Astrocyte of the hippocampus (primary cell): ENCODE measurements at regions not wholly inside any gene's neighbourhood (a gene's known extent, or its start where the extent isn't known, plus 50 kb on each side); places are given as distances from the start of the nearest gene placed in this dataset.

Source experiments
- DNase-seq: peaks from one replicate; pipeline ENCODE4 v3.0.0; 2011; ENCODE audit warnings: low read depth, low spot score

DNA sequence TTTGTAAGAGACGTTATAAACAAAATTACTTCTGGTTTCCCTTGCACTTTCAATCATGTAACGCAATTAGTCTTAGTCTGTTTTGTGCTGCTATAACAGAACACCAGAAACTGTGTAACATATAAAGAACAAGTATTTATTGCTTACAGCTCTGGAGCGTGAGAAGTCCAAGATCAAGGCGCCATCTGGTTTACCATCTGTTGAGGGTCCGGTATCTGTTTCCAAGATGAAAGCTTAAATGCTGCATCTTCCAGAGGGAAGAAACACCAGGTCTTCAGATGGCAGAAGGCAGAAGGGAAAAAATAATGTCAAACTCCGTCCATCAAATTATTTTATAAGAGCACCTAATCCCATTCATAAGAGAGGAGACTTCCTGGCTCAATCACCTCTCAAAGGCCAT, 474.1 kb downstream of the PDGFC start:
- DNase-seq, result no peak

GRCh38 chr4:156496797-156497196, 474.8 kb downstream of the PDGFC start:
- DNase-seq, result peak; percentile 28

GRCh38 chr4:156495836-156496235, 475.8 kb downstream of the PDGFC start:
- DNase-seq, result no peak

GRCh38 chr4:156495091-156495490, 476.5 kb downstream of the PDGFC start:
- DNase-seq, result peak; percentile 35

- peak; percentile 28 for DNase-seq
Measured at GRCh38 chr4:156493858-156494257, 477.7 kb downstream of the PDGFC start.

DNA sequence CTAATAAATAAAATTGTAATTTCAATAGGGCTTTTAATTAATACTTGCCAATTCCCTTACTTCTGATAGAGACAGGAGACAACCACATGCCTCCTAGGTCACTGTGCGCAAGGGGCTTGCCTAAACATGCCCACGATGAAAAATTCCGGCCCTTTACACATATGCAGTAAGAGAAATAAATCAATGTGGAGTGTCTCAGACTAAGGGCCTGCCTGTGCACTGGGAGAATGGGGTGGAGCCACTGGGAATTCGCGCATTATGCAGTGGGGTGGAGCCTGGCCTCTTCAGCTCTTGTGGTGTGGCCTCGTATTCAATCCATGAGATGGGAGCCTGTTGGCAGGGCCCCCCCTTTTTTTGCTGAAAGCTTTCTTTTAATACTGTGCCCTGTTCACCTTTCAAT, 484.5 kb downstream of the PDGFC start:
- DNase-seq, result no peak

- no peak for DNase-seq
Measured at GRCh38 chr4:156481845-156482244, 489.8 kb downstream of the PDGFC start.

- DNase-seq, result no peak
Measured at GRCh38 chr4:156477636-156478035, 494.0 kb downstream of the PDGFC start.

DNA sequence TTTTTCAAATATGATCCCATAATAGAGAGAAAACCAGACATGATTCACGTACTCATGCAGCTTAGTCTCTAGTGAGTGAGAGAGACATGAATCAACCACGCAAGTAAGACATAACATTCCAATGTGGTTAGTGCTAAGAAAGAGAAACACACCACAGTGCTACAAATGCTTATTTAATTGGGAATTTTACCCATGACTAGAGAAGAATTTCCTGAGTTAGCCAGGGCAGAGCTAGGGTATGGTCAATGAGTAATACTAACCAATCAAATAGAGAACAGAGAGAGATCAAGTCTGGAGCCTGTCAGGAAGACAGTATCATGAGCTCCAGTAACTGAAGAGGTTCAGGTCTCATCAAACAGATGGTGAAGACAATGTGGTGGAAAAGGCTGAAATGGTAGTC, 495.2 kb downstream of the PDGFC start:
- peak; percentile 93 for DNase-seq

- peak; percentile 73 for DNase-seq
Measured at GRCh38 chr4:156475322-156475721, 496.3 kb downstream of the PDGFC start.

- DNase-seq, result no peak
Measured at GRCh38 chr4:156473151-156473550, 498.4 kb downstream of the PDGFC start.

- no peak for DNase-seq
Measured at GRCh38 chr4:156472624-156473023, 499.0 kb downstream of the PDGFC start.

- no peak for DNase-seq
Measured at GRCh38 chr4:156459584-156459983, 505.9 kb upstream of the CTSO start.

- no peak for DNase-seq
Measured at GRCh38 chr4:156456830-156457229, 503.2 kb upstream of the CTSO start.

DNA sequence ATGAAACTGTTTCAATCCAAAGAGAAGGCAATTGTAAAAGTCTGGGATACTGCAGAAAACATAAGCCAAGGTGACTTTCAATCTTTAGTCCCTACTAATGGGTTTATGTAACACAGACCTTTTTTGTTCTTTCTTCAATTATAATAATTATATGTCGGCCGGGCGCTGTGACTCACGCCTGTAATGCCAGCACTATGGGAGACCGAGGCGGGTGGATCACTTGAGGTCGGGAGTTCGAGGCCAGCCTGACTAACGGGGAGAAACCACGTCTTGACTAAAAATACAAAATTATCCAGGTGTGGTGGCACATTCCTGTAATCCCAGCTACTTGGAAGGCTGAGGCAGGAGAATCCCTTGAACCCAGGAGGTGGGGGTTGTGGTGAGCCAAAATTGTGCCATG, 489.8 kb upstream of the CTSO start:
- DNase-seq, result no peak

DNA sequence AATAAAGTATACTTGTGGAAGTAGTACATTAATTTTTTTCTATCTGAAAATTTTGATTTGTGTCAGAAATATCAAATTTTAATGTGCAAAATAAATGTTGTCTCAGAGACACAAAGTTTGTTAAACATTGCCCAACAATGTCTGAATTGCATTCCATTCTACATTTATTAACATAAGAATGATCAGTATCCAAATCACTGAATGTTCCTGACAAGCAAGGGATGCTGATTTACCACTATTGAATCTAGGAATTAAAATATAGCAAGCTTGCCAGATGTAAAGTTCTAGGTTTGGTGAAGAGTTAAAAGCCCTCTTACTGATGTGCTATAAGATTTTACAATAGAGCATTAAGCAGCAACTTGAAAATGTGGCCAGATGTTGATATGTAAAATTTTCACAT, 489.2 kb upstream of the CTSO start:
- peak; percentile 28 for DNase-seq

GRCh38 chr4:156439576-156440200, 486.0 kb upstream of the CTSO start:
- DNase-seq, result no peak

GRCh38 chr4:156437666-156438065, 484.0 kb upstream of the CTSO start:
- no peak for DNase-seq

- DNase-seq, result no peak
Measured at GRCh38 chr4:156422576-156422975, 468.9 kb upstream of the CTSO start.

DNA sequence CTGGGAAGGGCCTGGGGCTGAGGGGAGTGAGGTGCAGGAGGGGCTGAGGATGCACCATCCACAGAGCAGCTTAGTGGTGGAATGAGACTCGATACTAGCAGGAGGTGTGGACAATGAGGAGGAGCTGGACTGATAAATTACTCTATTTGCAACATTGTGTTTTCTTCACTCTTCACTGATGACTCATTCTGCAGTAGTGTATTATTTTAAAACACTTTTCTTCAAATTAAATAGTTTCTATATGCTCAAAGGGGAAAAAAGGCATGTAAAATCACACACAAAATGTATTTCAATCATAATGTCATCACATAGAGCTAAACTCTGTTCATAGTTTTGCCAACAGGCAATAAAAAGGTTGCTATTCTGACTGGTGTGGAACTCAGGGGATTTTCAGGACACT, 467.0 kb upstream of the CTSO start:
- DNase-seq, result no peak

- DNase-seq, result no peak
Measured at GRCh38 chr4:156419080-156419685, 465.5 kb upstream of the CTSO start.

DNA sequence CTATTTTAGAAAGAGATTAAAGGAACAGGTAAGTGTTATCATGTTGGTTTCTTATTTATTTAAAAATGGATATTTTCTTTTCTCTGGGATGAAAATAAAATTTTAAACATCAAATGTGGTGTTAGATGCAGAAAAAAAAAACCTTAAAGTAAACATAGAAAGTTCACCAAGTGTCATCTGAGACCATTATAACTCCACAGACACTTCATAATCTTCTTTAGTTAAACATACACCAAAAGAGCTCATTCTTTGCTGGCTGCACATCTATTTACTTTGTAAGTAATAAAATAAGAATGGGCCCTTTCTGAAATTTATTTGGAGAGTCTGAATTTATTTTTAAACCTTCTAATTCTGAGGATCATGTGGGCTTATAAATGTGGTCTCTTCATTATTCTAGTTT, 460.7 kb upstream of the CTSO start:
- no peak for DNase-seq

DNA sequence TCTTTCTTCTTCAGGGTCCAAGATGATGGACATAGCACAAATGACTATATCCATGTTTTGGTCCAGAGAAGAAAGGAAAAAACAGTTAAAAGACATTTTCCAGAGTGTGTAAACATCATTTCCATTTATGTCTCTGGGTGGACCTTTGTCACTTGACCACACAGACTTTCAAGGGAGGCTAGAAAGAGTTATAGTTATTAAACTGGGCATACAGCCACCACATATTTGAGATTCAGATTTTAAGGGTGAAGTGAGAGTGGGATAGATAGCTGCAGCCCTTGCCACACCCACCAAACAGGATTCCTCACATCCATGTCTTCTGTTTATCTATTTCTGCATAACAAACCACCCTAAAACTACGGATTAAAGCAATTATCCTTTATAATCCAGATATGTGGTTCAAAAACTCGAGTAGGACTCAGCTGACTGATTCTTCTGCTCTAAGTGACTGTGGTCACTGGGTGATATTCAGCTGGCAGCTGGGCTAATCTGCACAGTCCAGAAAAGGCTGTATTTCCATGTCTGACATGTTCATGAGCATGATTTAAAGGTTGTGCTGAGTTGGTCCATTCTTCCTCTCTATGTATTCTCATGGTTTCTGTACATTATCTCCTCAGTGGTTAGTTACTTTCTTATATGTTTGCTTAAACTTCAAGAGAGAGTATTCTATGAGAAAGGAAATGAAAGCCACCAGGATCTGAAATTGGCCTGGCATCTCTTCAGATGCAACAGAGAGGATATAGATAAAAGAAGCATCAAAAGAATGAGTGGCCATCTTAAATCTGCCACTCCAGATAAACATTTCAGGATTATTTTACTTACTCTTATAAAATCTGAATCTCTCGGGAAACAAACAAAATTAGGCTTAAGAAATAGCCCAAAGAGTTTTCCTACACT, 459.8 kb upstream of the CTSO start:
- no peak for DNase-seq
